ENCODE measurements at regions not wholly inside any gene's neighbourhood (a gene's known extent, or its start where the extent isn't known, plus 50 kb on each side); places are given as distances from the start of the nearest gene placed in this dataset.
"Not testable (repeated sequence)": the region's sequence is repeated elsewhere in the genome, so short reads cannot be mapped to it uniquely, and the experiment has no call there.

DNA sequence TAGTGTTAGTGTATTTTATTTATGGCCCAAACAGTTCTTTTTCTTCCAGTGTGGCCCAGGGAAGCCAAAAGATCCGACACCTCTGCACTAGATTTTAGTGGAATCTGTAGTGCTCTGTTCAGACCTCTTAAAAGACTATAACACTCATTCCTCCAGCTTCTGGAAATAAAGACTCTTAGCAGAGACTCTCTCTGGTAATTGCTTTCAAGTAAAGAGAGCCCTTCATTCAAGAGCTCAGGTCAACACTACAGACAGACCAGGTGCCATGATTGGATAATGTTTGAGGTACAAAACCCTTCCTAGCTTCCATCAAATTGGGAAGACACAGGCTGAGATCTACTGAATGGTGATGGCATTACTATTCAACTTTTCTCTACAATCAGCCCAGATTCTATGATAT lies 255.8 kb downstream of the PRDM9 start:
- WGBS (ENCODE audit: insufficient coverage) = no CpG with 5 or more reads among the region's 1 CpG
- H3K27me3 ChIP-seq (ENCODE audit: control insufficient read depth, insufficient read depth, low read length) = no peaks in the 10 kb centered on the region
- H3K9me3 ChIP-seq (ENCODE audit: control insufficient read depth, insufficient read depth, low read length) = no peaks in the 10 kb centered on the region
- H3K4me3 ChIP-seq (ENCODE audit: low read depth, low read length) = no peak overlapping the region
- no peak overlapping the region for H3K27ac ChIP-seq (ENCODE audit: low read depth, low read length)
- no peaks in the 10 kb centered on the region for H3K4me1 ChIP-seq (ENCODE audit: control insufficient read depth, insufficient read depth, low read length)
- DNase-seq (ENCODE audit: low read depth in 4 of 6, low spot score in 6 of 6) = no peak
- no peaks in the 10 kb centered on the region for H3K36me3 ChIP-seq (ENCODE audit: control insufficient read depth, insufficient read depth, low read length)

DNA sequence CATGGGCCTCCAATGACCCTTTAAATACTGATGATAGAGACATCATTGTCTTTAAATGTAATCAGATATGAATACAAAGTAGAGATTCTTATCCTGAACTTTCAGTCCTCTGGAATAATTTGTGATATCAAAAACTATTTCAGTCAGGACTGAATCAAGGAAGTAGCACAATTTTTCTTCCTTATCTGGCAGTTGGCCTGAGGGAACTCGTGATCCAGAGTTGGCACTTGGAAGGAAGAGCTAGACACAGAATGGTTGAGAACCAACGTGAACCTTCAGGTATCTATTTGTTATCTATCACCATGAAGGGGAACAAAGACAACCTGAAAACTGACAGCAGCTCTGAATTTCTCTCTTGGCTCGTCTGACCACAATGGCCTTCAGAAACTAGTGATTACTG lies 269.3 kb downstream of the PRDM9 start:
- 74% methylated on average over 3 of the region's 3 CpGs for WGBS (ENCODE audit: insufficient coverage)
- no peak overlapping the region for H3K4me3 ChIP-seq (ENCODE audit: low read depth, low read length)
- no peaks in the 10 kb centered on the region for H3K4me1 ChIP-seq (ENCODE audit: control insufficient read depth, insufficient read depth, low read length)
- H3K27ac ChIP-seq (ENCODE audit: low read depth, low read length) = no peak overlapping the region
- H3K9me3 ChIP-seq (ENCODE audit: control insufficient read depth, insufficient read depth, low read length) = no peaks in the 10 kb centered on the region
- no peak for DNase-seq (ENCODE audit: low read depth in 4 of 6, low spot score in 6 of 6)
- no peaks in the 10 kb centered on the region for H3K36me3 ChIP-seq (ENCODE audit: control insufficient read depth, insufficient read depth, low read length)
- H3K27me3 ChIP-seq (ENCODE audit: control insufficient read depth, insufficient read depth, low read length) = no peaks in the 10 kb centered on the region

DNA sequence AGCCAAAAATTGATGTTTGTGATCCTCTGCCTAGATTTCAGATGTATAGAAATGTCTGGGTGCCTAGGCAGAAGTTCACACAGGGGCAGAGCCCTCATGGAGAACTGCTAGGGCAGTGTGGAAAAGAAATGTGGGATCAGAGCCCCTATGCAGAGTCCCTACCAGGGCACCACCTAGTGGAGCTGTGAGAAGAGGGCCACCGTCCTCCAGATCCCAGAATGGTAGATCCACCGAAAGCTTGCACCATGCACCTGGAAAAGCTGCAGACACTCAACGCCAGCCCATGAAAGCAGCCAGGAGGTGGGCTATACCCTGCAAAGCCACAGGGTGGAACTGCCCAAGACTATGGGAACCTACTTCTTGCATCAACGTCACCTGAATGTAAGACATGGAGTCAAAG lies 292.9 kb downstream of the PRDM9 start:
- 95% methylated on average over 4 of the region's 4 CpGs for WGBS (ENCODE audit: insufficient coverage)
- not testable (repeated sequence) for H3K4me3 ChIP-seq (ENCODE audit: low read depth, low read length); H3K27ac ChIP-seq (ENCODE audit: low read depth, low read length); H3K27me3 ChIP-seq (ENCODE audit: control insufficient read depth, insufficient read depth, low read length); DNase-seq (ENCODE audit: low read depth in 4 of 6, low spot score in 6 of 6); H3K36me3 ChIP-seq (ENCODE audit: control insufficient read depth, insufficient read depth, low read length); H3K4me1 ChIP-seq (ENCODE audit: control insufficient read depth, insufficient read depth, low read length); H3K9me3 ChIP-seq (ENCODE audit: control insufficient read depth, insufficient read depth, low read length)

DNA sequence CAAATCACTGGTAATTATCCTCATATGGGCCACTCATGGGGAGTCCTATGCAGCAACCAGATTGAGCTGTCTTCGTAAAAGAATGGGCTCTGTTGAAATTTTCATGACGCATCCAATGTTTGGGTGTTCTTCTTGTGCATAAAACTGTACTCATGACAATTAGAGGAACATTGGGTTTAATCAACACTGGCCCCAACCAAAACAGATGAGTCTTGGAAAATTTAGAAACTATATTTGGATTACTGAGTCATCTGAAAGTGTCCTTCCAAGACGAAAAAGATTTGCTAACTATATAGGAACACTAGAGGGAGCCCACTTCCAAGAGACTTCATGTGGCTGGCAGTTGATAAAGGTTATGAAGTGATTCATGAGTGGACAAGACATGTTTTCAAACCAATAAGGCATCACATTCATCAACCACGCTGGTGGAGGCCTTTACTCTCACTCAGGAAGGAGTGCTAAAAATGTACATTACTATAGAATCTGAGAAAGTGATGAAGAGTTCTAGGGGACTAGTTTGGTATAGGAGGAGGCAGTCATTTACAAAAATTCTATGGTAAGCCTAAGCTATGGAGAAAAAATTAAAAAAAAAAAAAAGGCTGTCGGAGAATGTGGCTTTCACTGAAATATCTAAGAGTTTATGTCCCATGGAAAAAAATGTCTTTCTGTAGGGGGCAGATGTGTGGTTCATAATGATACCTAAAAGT lies 313.5 kb downstream of the PRDM9 start:
- peak in 2 of 6 donors; percentile 16 to 21 for DNase-seq (ENCODE audit: low read depth in 4 of 6, low spot score in 6 of 6)
- no peak overlapping the region for H3K27ac ChIP-seq (ENCODE audit: low read depth, low read length)
- H3K36me3 ChIP-seq (ENCODE audit: control insufficient read depth, insufficient read depth, low read length) = no peaks in the 10 kb centered on the region
- H3K27me3 ChIP-seq (ENCODE audit: control insufficient read depth, insufficient read depth, low read length) = no peaks in the 10 kb centered on the region
- WGBS (ENCODE audit: insufficient coverage) = 100% methylated on average over 1 of the region's 5 CpGs
- no peaks in the 10 kb centered on the region for H3K4me1 ChIP-seq (ENCODE audit: control insufficient read depth, insufficient read depth, low read length)
- no peak overlapping the region for H3K4me3 ChIP-seq (ENCODE audit: low read depth, low read length)
- H3K9me3 ChIP-seq (ENCODE audit: control insufficient read depth, insufficient read depth, low read length) = no peaks in the 10 kb centered on the region

DNA sequence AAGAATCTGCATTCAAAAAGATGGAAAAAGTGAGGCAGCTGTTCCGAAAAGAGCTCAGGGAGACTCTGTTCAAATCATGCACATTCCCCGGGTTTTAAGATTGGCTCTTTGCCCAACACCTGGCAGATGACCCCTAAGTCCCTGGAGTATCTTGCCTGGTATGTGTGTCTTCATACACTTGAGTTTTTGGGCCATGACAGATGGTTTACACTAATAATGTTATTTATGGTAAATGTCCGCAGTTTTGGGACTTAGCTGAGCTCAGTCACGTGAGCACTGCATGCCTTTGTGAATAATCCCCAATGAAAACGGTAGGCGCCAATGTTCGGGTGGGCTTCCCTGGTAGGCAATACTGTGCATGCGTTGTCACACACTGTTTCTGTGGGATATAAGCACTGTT lies 316.1 kb downstream of the PRDM9 start:
- no peak for DNase-seq (ENCODE audit: low read depth in 4 of 6, low spot score in 6 of 6)
- Histone ChIP-seq H3K27ac (ENCODE audit: low read depth, low read length) (no peak overlapping the region), H3K36me3 (ENCODE audit: control insufficient read depth, insufficient read depth, low read length) (no peaks in the 10 kb centered on the region), H3K4me3 (ENCODE audit: low read depth, low read length) (no peak overlapping the region), H3K9me3 (ENCODE audit: control insufficient read depth, insufficient read depth, low read length) (no peaks in the 10 kb centered on the region), H3K27me3 (ENCODE audit: control insufficient read depth, insufficient read depth, low read length) (no peaks in the 10 kb centered on the region), H3K4me1 (ENCODE audit: control insufficient read depth, insufficient read depth, low read length) (no peaks in the 10 kb centered on the region)
- WGBS (ENCODE audit: insufficient coverage) = 83% methylated on average over 7 of the region's 8 CpGs

DNA sequence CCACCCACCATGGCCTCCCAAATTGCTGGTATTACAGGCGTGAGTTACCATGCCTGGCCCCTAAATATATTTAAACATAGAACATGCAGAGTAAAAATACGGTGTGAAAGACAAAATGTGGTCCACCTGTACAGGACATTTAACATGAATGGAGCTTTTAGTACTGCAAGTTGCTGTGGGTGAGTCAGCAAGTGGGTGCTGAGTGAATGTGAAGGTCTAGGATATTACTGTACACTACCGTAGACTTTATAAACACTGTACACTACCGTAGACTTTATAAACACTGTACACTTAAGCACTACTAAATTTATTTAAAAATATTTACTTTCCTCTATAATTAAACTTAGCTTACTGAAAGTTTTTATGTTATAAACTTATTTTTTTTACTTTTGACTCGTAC lies 317.8 kb downstream of the PRDM9 start:
- DNase-seq (ENCODE audit: low read depth in 4 of 6, low spot score in 6 of 6) = no peak
- Histone ChIP-seq H3K4me3 (ENCODE audit: low read depth, low read length) (no peak overlapping the region), H3K27ac (ENCODE audit: low read depth, low read length) (no peak overlapping the region), H3K4me1 (ENCODE audit: control insufficient read depth, insufficient read depth, low read length) (no peaks in the 10 kb centered on the region), H3K36me3 (ENCODE audit: control insufficient read depth, insufficient read depth, low read length) (no peaks in the 10 kb centered on the region), H3K9me3 (ENCODE audit: control insufficient read depth, insufficient read depth, low read length) (no peaks in the 10 kb centered on the region), H3K27me3 (ENCODE audit: control insufficient read depth, insufficient read depth, low read length) (no peaks in the 10 kb centered on the region)
- no CpG with 5 or more reads among the region's 5 CpGs for WGBS (ENCODE audit: insufficient coverage)

DNA sequence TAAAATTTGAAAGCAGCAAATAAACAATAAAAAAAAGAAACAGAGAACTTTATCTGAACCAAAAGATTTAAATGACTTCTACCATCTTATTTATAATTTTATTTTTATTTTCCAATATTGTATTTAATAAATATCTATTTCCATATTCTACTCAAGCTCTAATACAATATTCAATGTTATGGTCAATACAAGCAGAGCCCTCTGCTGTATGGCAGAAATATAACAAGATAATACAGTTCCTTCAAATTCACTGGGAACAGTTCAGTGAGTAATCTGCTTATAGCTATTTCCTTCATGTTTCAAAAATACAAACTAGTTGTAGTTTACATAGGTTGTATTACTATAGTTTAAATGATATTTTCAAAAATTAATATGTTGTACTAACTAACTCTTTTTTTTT lies 332.7 kb downstream of the PRDM9 start:
- Histone ChIP-seq H3K27me3 (ENCODE audit: control insufficient read depth, insufficient read depth, low read length) (no peaks in the 10 kb centered on the region), H3K27ac (ENCODE audit: low read depth, low read length) (no peak overlapping the region), H3K4me1 (ENCODE audit: control insufficient read depth, insufficient read depth, low read length) (no peaks in the 10 kb centered on the region), H3K36me3 (ENCODE audit: control insufficient read depth, insufficient read depth, low read length) (no peaks in the 10 kb centered on the region), H3K9me3 (ENCODE audit: control insufficient read depth, insufficient read depth, low read length) (peaks cover 3% of the 10 kb centered on the region), H3K4me3 (ENCODE audit: low read depth, low read length) (no peak overlapping the region)
- peak in 2 of 6 donors; percentile 11 to 37 for DNase-seq (ENCODE audit: low read depth in 4 of 6, low spot score in 6 of 6)

DNA sequence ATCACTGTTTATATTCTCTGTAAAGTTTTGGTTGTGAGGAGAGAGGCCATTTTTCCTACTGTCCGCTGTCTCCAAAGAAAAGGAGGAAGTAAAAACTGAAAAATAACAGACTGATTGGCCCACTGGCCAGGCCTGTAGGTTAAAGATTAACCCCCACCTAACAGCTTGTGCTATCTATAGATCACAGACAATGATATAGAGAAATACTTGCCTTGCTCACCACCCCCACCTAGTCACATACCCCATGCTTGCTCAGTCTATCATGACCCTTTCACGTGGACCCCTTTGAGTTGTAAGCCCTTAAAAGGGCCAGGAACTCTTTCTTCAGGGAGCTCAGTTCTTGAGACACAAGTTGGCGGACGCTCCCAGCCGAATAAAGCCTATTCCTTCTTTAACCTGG lies 357.4 kb downstream of the PRDM9 start:
- Histone ChIP-seq H3K27me3 (ENCODE audit: control insufficient read depth, insufficient read depth, low read length) (no peaks in the 10 kb centered on the region), H3K9me3 (ENCODE audit: control insufficient read depth, insufficient read depth, low read length) (no peaks in the 10 kb centered on the region), H3K4me1 (ENCODE audit: control insufficient read depth, insufficient read depth, low read length) (no peaks in the 10 kb centered on the region), H3K36me3 (ENCODE audit: control insufficient read depth, insufficient read depth, low read length) (no peaks in the 10 kb centered on the region), H3K4me3 (ENCODE audit: low read depth, low read length) (no peak overlapping the region), H3K27ac (ENCODE audit: low read depth, low read length) (no peak overlapping the region)
- no peak for DNase-seq (ENCODE audit: low read depth in 4 of 6, low spot score in 6 of 6)
- 20% methylated on average over 1 of the region's 5 CpGs for WGBS (ENCODE audit: insufficient coverage)

DNA sequence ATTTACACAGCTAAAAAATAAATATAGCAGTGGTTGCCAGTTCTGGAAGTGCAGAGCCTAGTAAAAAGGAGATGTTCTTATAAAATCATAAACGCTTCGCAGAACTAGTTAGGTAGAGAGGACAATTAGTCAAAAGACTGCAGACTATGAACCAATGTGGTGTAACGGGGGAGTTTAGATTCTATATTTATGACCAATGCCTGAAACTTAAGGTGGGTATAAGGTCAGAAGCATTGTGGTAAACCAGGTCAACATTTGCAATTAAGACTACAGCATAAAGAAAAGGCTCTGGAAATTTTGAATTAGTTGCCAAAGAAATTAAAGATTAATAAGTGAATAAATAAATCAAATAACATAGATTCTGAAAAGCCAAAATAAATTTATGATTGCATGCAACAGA lies 370.4 kb downstream of the PRDM9 start:
- H3K4me1 ChIP-seq (ENCODE audit: control insufficient read depth, insufficient read depth, low read length) = no peaks in the 10 kb centered on the region
- no peaks in the 10 kb centered on the region for H3K9me3 ChIP-seq (ENCODE audit: control insufficient read depth, insufficient read depth, low read length)
- H3K36me3 ChIP-seq (ENCODE audit: control insufficient read depth, insufficient read depth, low read length) = no peaks in the 10 kb centered on the region
- H3K27ac ChIP-seq (ENCODE audit: low read depth, low read length) = no peak overlapping the region
- H3K4me3 ChIP-seq (ENCODE audit: low read depth, low read length) = no peak overlapping the region
- no peaks in the 10 kb centered on the region for H3K27me3 ChIP-seq (ENCODE audit: control insufficient read depth, insufficient read depth, low read length)
- DNase-seq (ENCODE audit: low read depth in 4 of 6, low spot score in 6 of 6) = no peak
- WGBS (ENCODE audit: insufficient coverage) = 100% methylated on average over 2 of the region's 3 CpGs

DNA sequence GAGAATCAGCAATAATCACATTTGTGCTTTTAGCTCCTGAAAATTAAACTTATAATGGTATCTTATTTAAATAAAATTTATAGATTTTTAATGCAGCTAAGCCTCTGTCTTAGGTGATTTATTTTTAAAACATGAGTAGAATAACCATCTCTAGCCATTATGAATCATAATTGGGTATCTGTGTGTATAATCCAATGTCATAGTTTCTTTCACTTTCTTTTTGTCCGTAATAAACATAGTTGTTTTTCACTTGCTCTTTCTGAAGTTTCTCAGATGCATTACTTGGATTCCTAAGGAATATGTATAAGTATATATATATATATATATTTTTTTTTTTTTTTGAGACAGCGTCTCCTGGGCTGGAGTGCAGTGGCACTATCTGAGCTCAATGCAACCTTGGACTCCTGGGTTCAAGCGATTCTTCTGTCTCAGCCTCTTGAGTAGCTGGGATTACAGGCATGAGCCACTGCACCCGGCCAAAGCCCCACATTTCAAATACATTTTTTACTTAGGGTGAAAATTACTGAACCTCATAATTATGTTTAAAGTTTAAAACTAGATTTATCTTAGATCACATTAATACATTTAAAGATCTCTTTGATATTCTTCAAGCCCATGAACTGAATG lies 377.1 kb downstream of the PRDM9 start:
- WGBS (ENCODE audit: insufficient coverage) = 100% methylated on average over 2 of the region's 4 CpGs
- H3K4me1 ChIP-seq (ENCODE audit: control insufficient read depth, insufficient read depth, low read length) = no peaks in the 10 kb centered on the region
- no peaks in the 10 kb centered on the region for H3K36me3 ChIP-seq (ENCODE audit: control insufficient read depth, insufficient read depth, low read length)
- no peak overlapping the region for H3K4me3 ChIP-seq (ENCODE audit: low read depth, low read length)
- no peak overlapping the region for H3K27ac ChIP-seq (ENCODE audit: low read depth, low read length)
- no peaks in the 10 kb centered on the region for H3K27me3 ChIP-seq (ENCODE audit: control insufficient read depth, insufficient read depth, low read length)
- H3K9me3 ChIP-seq (ENCODE audit: control insufficient read depth, insufficient read depth, low read length) = no peaks in the 10 kb centered on the region
- no peak for DNase-seq (ENCODE audit: low read depth in 4 of 6, low spot score in 6 of 6)

Measured in spinal cord (tissue), 9 donors.